HG02588 (cell line): ENCODE measurements at regions not wholly inside any gene's neighbourhood (a gene's known extent, or its start where the extent isn't known, plus 50 kb on each side); places are given as distances from the start of the nearest gene placed in this dataset.
"Not testable (repeated sequence)": the region's sequence is repeated elsewhere in the genome, so short reads cannot be mapped to it uniquely, and the experiment has no call there.

ENCODE experiments used
- ATAC-seq: cut with Tn5 transposase; IDR thresholded peaks from one replicate; pipeline ENCODE4 v1.9.1; 2021; ENCODE audit warnings: mild to moderate bottlenecking, moderate library complexity; ENCODE audit not compliant: unreplicated experiment

GRCh38 chr14:105910426-105910825, 384.0 kb downstream of the TMEM121 start:
- no peak for ATAC-seq

GRCh38 chr14:105911006-105911847, 384.8 kb downstream of the TMEM121 start:
- no peak for ATAC-seq

GRCh38 chr14:105911848-105912292, 385.5 kb downstream of the TMEM121 start:
- ATAC-seq, result not testable (repeated sequence)

- no peak for ATAC-seq
Measured at GRCh38 chr14:105912641-105913180, 386.3 kb downstream of the TMEM121 start.

GRCh38 chr14:105913221-105913620, 386.8 kb downstream of the TMEM121 start:
- no peak for ATAC-seq

- no peak for ATAC-seq
Measured at GRCh38 chr14:105913861-105914260, 387.5 kb downstream of the TMEM121 start.

GRCh38 chr14:105914281-105914680, 387.9 kb downstream of the TMEM121 start:
- not testable (repeated sequence) for ATAC-seq

- no peak for ATAC-seq
Measured at GRCh38 chr14:105914738-105915385, 388.5 kb downstream of the TMEM121 start.

GRCh38 chr14:105915546-105915945, 389.2 kb downstream of the TMEM121 start:
- not testable (repeated sequence) for ATAC-seq

- not testable (repeated sequence) for ATAC-seq
Measured at GRCh38 chr14:105917136-105917932, 391.0 kb downstream of the TMEM121 start.

- no peak for ATAC-seq
Measured at GRCh38 chr14:105917933-105918436, 391.6 kb downstream of the TMEM121 start.

GRCh38 chr14:105918496-105919262, 392.3 kb downstream of the TMEM121 start:
- no peak for ATAC-seq

GRCh38 chr14:105919458-105920150, 393.2 kb downstream of the TMEM121 start:
- ATAC-seq, result no peak

GRCh38 chr14:105920151-105920700, 393.8 kb downstream of the TMEM121 start:
- not testable (repeated sequence) for ATAC-seq

- not testable (repeated sequence) for ATAC-seq
Measured at GRCh38 chr14:105920803-105921755, 394.7 kb downstream of the TMEM121 start.

- not testable (repeated sequence) for ATAC-seq
Measured at GRCh38 chr14:105921781-105922180, 395.4 kb downstream of the TMEM121 start.

- ATAC-seq, result not testable (repeated sequence)
Measured at GRCh38 chr14:105923520-105924191, 397.3 kb downstream of the TMEM121 start.
